ENCODE measurements at regions not wholly inside any gene's neighbourhood (a gene's known extent, or its start where the extent isn't known, plus 50 kb on each side); places are given as distances from the start of the nearest gene placed in this dataset.

DNA sequence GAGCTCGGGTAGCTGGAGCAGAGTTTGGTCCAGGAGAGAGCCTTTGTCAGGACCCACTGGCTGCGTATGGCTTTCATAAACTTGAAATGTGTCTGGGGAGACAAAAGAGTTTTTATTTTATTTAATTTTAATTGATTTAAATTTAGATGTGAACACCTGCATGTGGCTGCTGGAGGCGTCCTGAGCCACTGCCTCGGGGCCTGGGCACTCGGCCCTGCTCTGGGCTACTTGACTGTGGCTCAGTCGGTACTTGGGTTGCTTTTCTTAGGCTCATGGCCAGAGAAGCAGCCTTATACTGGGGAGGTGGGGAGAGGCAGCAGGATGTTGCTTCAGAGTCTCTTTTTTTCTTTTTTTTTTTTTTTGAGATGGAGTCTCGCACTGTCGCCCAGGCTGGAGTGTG lies 661.8 kb upstream of the HS6ST1 start:
- H3K9me3 ChIP-seq (ENCODE audit: control insufficient read depth in 2 of 2, insufficient read depth in 1 of 2, low read depth in 1 of 2, low read length in 1 of 2), result no peaks in the 10 kb centered on the region
- no peaks in the 10 kb centered on the region for H3K36me3 ChIP-seq (ENCODE audit: control insufficient read depth in 2 of 2, insufficient read depth in 2 of 2, low read length in 1 of 2)
- WGBS, 2 donors, result 78 to 79% methylated on average over 8 of the region's 8 CpGs
- H3K27me3 ChIP-seq (ENCODE audit: control insufficient read depth in 1 of 2, insufficient read depth in 2 of 2, low read length in 2 of 2), result no peaks in the 10 kb centered on the region
- H3K4me1 ChIP-seq (ENCODE audit: control insufficient read depth in 2 of 2, insufficient read depth in 2 of 2, low read length in 1 of 2), result peaks cover 0 to 12% of the 10 kb centered on the region in 2 donors
- H3K4me3 ChIP-seq (ENCODE audit: low read depth in 1 of 2, low read length in 2 of 2), result no peak overlapping the region
- no peak overlapping the region for H3K27ac ChIP-seq (ENCODE audit: low read depth in 2 of 2, low read length in 1 of 2)

DNA sequence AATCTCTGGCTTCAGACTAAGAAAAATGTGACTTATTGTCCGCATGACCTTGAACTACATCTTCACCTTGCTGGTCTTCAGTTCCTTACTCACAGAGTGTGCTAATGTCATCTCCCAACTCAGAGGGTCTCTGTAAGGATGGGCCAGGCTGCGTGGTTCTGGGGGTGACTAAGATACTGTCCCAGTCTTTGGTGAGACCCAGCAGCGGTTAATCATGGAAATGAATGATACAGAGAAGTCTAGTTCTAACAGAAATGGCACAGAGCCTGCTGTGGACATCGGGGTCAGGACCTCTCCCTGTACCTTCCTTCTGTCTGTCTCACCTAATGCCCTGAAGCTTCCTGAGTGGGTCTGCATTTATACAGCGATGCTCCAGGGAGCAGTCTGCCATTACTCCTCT lies 662.7 kb upstream of the HS6ST1 start:
- Histone ChIP-seq H3K36me3 (ENCODE audit: control insufficient read depth in 2 of 2, insufficient read depth in 2 of 2, low read length in 1 of 2) (no peaks in the 10 kb centered on the region), H3K4me3 (ENCODE audit: low read depth in 1 of 2, low read length in 2 of 2) (no peak overlapping the region), H3K27ac (ENCODE audit: low read depth in 2 of 2, low read length in 1 of 2) (no peak overlapping the region), H3K9me3 (ENCODE audit: control insufficient read depth in 2 of 2, insufficient read depth in 1 of 2, low read depth in 1 of 2, low read length in 1 of 2) (no peaks in the 10 kb centered on the region), H3K4me1 (ENCODE audit: control insufficient read depth in 2 of 2, insufficient read depth in 2 of 2, low read length in 1 of 2) (peaks cover 0 to 12% of the 10 kb centered on the region in 2 donors), H3K27me3 (ENCODE audit: control insufficient read depth in 1 of 2, insufficient read depth in 2 of 2, low read length in 2 of 2) (no peaks in the 10 kb centered on the region)
- WGBS, 2 donors, result 95 to 96% methylated on average over 5 of the region's 5 CpGs

- Histone ChIP-seq H3K9me3 (ENCODE audit: control insufficient read depth in 2 of 2, insufficient read depth in 1 of 2, low read depth in 1 of 2, low read length in 1 of 2) (no peaks in the 10 kb centered on the region), H3K4me1 (ENCODE audit: control insufficient read depth in 2 of 2, insufficient read depth in 2 of 2, low read length in 1 of 2) (peaks cover 2 to 12% of the 10 kb centered on the region in 2 donors), H3K27me3 (ENCODE audit: control insufficient read depth in 1 of 2, insufficient read depth in 2 of 2, low read length in 2 of 2) (no peaks in the 10 kb centered on the region), H3K4me3 (ENCODE audit: low read depth in 1 of 2, low read length in 2 of 2) (no peak overlapping the region), H3K36me3 (ENCODE audit: control insufficient read depth in 2 of 2, insufficient read depth in 2 of 2, low read length in 1 of 2) (no peaks in the 10 kb centered on the region), H3K27ac (ENCODE audit: low read depth in 2 of 2, low read length in 1 of 2) (no peak overlapping the region)
- WGBS, 2 donors, result 59 to 74% methylated on average over 5 of the region's 5 CpGs
Measured at GRCh38 chr2:128982001-128982400, 663.3 kb upstream of the HS6ST1 start.

DNA sequence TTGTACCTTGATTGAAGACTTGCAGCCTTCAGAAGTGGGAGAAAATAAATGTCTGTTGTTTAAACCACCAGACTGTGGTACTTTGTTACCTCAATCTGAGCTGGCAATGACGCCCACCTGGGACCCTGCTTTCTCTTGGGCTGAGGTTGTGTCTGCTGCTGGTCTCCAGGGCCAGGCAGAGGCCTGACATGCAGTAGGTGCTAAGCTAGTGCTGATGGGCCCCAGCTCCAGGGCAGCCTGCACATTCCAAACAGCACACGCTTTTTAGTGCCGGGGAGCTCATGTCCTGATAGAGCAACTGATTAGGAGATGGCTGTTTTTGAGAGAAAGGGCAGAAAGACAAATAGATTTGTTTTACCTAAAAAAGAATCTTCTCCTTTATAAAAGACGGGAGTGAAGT lies 664.0 kb upstream of the HS6ST1 start:
- Histone ChIP-seq H3K36me3 (ENCODE audit: control insufficient read depth in 2 of 2, insufficient read depth in 2 of 2, low read length in 1 of 2) (no peaks in the 10 kb centered on the region), H3K27ac (ENCODE audit: low read depth in 2 of 2, low read length in 1 of 2) (no peak overlapping the region), H3K4me1 (ENCODE audit: control insufficient read depth in 2 of 2, insufficient read depth in 2 of 2, low read length in 1 of 2) (peaks cover 2 to 15% of the 10 kb centered on the region in 2 donors), H3K9me3 (ENCODE audit: control insufficient read depth in 2 of 2, insufficient read depth in 1 of 2, low read depth in 1 of 2, low read length in 1 of 2) (no peaks in the 10 kb centered on the region), H3K27me3 (ENCODE audit: control insufficient read depth in 1 of 2, insufficient read depth in 2 of 2, low read length in 2 of 2) (no peaks in the 10 kb centered on the region), H3K4me3 (ENCODE audit: low read depth in 1 of 2, low read length in 2 of 2) (no peak overlapping the region)
- WGBS, 2 donors, result 83% methylated on average over 4 of the region's 4 CpGs

DNA sequence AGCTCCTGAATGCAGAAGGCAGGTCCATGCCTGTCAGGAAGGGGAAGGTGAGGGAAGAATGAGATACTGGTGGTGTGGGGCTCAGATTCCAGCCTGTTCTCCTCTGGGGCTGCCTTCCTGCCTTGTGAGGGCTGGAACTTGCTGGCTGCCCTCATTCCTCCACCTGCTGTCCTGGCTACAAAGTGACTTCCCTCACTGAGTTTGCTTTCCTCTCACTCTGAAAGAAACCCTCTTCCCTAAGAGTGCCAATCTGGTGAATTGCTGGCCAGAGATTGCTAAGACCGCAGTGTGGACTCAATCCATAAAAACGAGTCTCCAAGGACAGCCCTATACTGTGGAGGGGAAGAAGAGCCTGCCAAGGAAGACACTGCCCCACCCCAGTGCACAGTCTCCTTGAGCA lies 664.4 kb upstream of the HS6ST1 start:
- H3K36me3 ChIP-seq (ENCODE audit: control insufficient read depth in 2 of 2, insufficient read depth in 2 of 2, low read length in 1 of 2), result no peaks in the 10 kb centered on the region
- no peak overlapping the region for H3K27ac ChIP-seq (ENCODE audit: low read depth in 2 of 2, low read length in 1 of 2)
- WGBS, 2 donors, result 27 to 41% methylated on average over 2 of the region's 2 CpGs
- peaks cover 2 to 15% of the 10 kb centered on the region in 2 donors for H3K4me1 ChIP-seq (ENCODE audit: control insufficient read depth in 2 of 2, insufficient read depth in 2 of 2, low read length in 1 of 2)
- no peaks in the 10 kb centered on the region for H3K9me3 ChIP-seq (ENCODE audit: control insufficient read depth in 2 of 2, insufficient read depth in 1 of 2, low read depth in 1 of 2, low read length in 1 of 2)
- H3K4me3 ChIP-seq (ENCODE audit: low read depth in 1 of 2, low read length in 2 of 2), result no peak overlapping the region
- no peaks in the 10 kb centered on the region for H3K27me3 ChIP-seq (ENCODE audit: control insufficient read depth in 1 of 2, insufficient read depth in 2 of 2, low read length in 2 of 2)

- no peaks in the 10 kb centered on the region for H3K36me3 ChIP-seq (ENCODE audit: control insufficient read depth in 2 of 2, insufficient read depth in 2 of 2, low read length in 1 of 2)
- H3K27me3 ChIP-seq (ENCODE audit: control insufficient read depth in 1 of 2, insufficient read depth in 2 of 2, low read length in 2 of 2), result no peaks in the 10 kb centered on the region
- 60 to 62% methylated on average over 2 of the region's 2 CpGs for WGBS, 2 donors
- H3K9me3 ChIP-seq (ENCODE audit: control insufficient read depth in 2 of 2, insufficient read depth in 1 of 2, low read depth in 1 of 2, low read length in 1 of 2), result no peaks in the 10 kb centered on the region
- no peak overlapping the region for H3K4me3 ChIP-seq (ENCODE audit: low read depth in 1 of 2, low read length in 2 of 2)
- peaks cover 2 to 21% of the 10 kb centered on the region in 2 donors for H3K4me1 ChIP-seq (ENCODE audit: control insufficient read depth in 2 of 2, insufficient read depth in 2 of 2, low read length in 1 of 2)
- no peak overlapping the region for H3K27ac ChIP-seq (ENCODE audit: low read depth in 2 of 2, low read length in 1 of 2)
Measured at GRCh38 chr2:128984081-128984480, 665.4 kb upstream of the HS6ST1 start.

GRCh38 chr2:128984855-128985254 lies 666.2 kb upstream of the HS6ST1 start:
- no peaks in the 10 kb centered on the region for H3K36me3 ChIP-seq (ENCODE audit: control insufficient read depth in 2 of 2, insufficient read depth in 2 of 2, low read length in 1 of 2)
- 49 to 70% methylated on average over 8 of the region's 8 CpGs for WGBS, 2 donors
- H3K9me3 ChIP-seq (ENCODE audit: control insufficient read depth in 2 of 2, insufficient read depth in 1 of 2, low read depth in 1 of 2, low read length in 1 of 2), result no peaks in the 10 kb centered on the region
- no peak overlapping the region for H3K4me3 ChIP-seq (ENCODE audit: low read depth in 1 of 2, low read length in 2 of 2)
- no peaks in the 10 kb centered on the region for H3K27me3 ChIP-seq (ENCODE audit: control insufficient read depth in 1 of 2, insufficient read depth in 2 of 2, low read length in 2 of 2)
- peak overlapping the region; percentile 41 to 53 for H3K27ac ChIP-seq (ENCODE audit: low read depth in 2 of 2, low read length in 1 of 2)
- H3K4me1 ChIP-seq (ENCODE audit: control insufficient read depth in 2 of 2, insufficient read depth in 2 of 2, low read length in 1 of 2), result peaks cover 2 to 21% of the 10 kb centered on the region in 2 donors

DNA sequence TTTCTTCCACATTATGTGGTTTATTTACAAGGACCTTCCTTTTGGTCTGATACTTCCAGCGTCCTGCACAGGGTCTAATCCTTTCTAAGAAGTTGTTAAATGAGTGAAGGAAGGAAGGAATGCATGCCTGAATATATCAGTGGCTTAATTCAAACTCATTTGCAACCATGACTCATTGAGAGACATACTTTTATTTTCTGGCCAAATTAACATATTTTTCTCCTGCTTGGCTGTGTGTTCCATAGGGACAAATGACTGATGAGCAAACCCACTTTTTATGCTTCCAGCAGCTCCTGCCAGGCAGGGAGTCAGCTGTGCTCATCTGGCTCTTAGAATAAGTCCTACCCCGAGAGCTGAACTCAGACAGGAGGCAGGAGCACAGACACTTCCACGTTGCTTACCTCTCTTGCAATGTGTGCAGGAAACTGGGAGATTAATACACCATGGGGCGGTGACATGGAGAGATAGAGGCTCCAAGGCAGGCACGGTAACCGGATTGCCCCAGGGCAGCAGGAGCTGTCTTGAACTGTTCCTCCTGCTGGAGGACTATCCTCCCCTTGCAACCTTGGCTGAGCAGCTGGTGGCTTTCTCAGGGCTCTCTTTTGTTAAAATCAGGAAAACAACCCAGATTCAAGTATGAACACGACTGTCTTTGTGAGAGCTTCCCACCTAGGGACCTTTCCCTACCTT lies 667.5 kb upstream of the HS6ST1 start:
- Histone ChIP-seq H3K9me3 (ENCODE audit: control insufficient read depth in 2 of 2, insufficient read depth in 1 of 2, low read depth in 1 of 2, low read length in 1 of 2) (no peaks in the 10 kb centered on the region), H3K27me3 (ENCODE audit: control insufficient read depth in 1 of 2, insufficient read depth in 2 of 2, low read length in 2 of 2) (no peaks in the 10 kb centered on the region), H3K4me3 (ENCODE audit: low read depth in 1 of 2, low read length in 2 of 2) (no peak overlapping the region), H3K27ac (ENCODE audit: low read depth in 2 of 2, low read length in 1 of 2) (peak overlapping the region; percentile 86 to 89), H3K36me3 (ENCODE audit: control insufficient read depth in 2 of 2, insufficient read depth in 2 of 2, low read length in 1 of 2) (no peaks in the 10 kb centered on the region), H3K4me1 (ENCODE audit: control insufficient read depth in 2 of 2, insufficient read depth in 2 of 2, low read length in 1 of 2) (peaks cover 2 to 21% of the 10 kb centered on the region in 2 donors)
- WGBS, 2 donors, result 18 to 23% methylated on average over 7 of the region's 7 CpGs

- Histone ChIP-seq H3K4me1 (ENCODE audit: control insufficient read depth in 2 of 2, insufficient read depth in 2 of 2, low read length in 1 of 2) (peaks cover 2 to 20% of the 10 kb centered on the region in 2 donors), H3K9me3 (ENCODE audit: control insufficient read depth in 2 of 2, insufficient read depth in 1 of 2, low read depth in 1 of 2, low read length in 1 of 2) (no peaks in the 10 kb centered on the region), H3K4me3 (ENCODE audit: low read depth in 1 of 2, low read length in 2 of 2) (no peak overlapping the region), H3K36me3 (ENCODE audit: control insufficient read depth in 2 of 2, insufficient read depth in 2 of 2, low read length in 1 of 2) (no peaks in the 10 kb centered on the region), H3K27ac (ENCODE audit: low read depth in 2 of 2, low read length in 1 of 2) (peak overlapping the region; percentile 86 to 89), H3K27me3 (ENCODE audit: control insufficient read depth in 1 of 2, insufficient read depth in 2 of 2, low read length in 2 of 2) (no peaks in the 10 kb centered on the region)
- 42 to 48% methylated on average over 9 of the region's 9 CpGs for WGBS, 2 donors
Measured at GRCh38 chr2:128986867-128987268, 668.2 kb upstream of the HS6ST1 start.

GRCh38 chr2:128988326-128988725 lies 669.7 kb upstream of the HS6ST1 start:
- H3K4me3 ChIP-seq (ENCODE audit: low read depth in 1 of 2, low read length in 2 of 2), result no peak overlapping the region
- no peaks in the 10 kb centered on the region for H3K36me3 ChIP-seq (ENCODE audit: control insufficient read depth in 2 of 2, insufficient read depth in 2 of 2, low read length in 1 of 2)
- no peaks in the 10 kb centered on the region for H3K9me3 ChIP-seq (ENCODE audit: control insufficient read depth in 2 of 2, insufficient read depth in 1 of 2, low read depth in 1 of 2, low read length in 1 of 2)
- H3K27me3 ChIP-seq (ENCODE audit: control insufficient read depth in 1 of 2, insufficient read depth in 2 of 2, low read length in 2 of 2), result no peaks in the 10 kb centered on the region
- 62% methylated on average over 3 of the region's 3 CpGs for WGBS, 2 donors
- H3K4me1 ChIP-seq (ENCODE audit: control insufficient read depth in 2 of 2, insufficient read depth in 2 of 2, low read length in 1 of 2), result peaks cover 2 to 16% of the 10 kb centered on the region in 2 donors
- peak overlapping the region in 1 of 2 donors; percentile 16 for H3K27ac ChIP-seq (ENCODE audit: low read depth in 2 of 2, low read length in 1 of 2)
